Mammary epithelial cell (primary cell): ENCODE measurements at regions not wholly inside any gene's neighbourhood (a gene's known extent, or its start where the extent isn't known, plus 50 kb on each side); places are given as distances from the start of the nearest gene placed in this dataset.

ENCODE experiments used
- CTCF ChIP-seq, 2 donors: IDR thresholded peaks in 1 of 2; conservative IDR thresholded peaks in 1 of 2; 2 replicates each; pipeline ENCODE4 v1.5.1; 2011 to 2012; ENCODE audit warnings: inconsistent platforms in 2 of 2, low read length in 2 of 2, mild to moderate bottlenecking in 2 of 2, control low read depth in 1 of 2, low read depth in 1 of 2; ENCODE audit not compliant: insufficient read depth in 1 of 2; ENCODE audit errors: extremely low read depth in 1 of 2
- EZH2 ChIP-seq: IDR thresholded peaks from 2 replicates; pipeline ENCODE4 v1.6.1; 2012; ENCODE audit warnings: low read length, inconsistent platforms, borderline replicate concordance

DNA sequence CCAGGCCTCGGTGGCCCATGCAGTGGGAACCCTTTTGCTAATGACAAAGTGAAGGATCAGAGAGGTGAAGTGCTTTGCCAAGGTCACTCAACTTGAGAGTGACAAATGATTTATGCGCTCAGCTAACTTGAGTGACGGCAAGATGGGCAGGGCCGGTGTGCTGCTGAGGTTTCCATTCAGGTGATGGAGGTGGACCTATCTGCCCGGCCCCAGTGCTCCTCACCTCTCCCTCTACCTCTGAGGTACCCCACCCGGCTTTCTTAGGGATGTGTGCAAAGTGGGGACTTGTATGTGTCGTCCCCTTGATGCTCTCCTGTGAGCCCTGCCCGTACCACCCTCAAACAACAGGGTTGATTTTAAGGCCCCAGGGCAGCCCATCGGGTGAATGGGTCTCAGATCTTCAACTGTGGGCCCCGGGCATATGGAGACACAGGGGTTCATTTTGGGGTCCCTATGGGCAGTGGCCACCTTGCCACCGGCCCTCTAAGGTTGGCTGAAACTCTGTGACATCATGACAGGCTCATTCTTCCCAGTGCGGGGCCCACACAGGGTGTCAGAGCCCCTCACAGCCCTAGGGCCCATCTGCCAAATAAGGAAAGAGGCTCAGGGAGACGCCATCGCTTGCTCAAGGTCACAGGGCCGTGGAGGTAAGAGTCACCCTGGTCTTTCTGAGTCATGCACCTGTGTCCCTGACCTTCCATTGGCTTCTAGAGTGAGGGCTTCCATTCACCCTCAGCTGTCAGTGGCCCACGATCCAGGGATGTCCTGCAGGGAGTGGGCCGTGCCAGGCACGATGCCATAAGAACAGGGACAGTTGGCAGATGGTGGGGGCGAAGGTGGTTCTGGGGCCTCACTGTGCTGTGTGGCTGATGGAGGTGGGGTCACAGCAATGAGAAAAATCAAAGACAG lies 170.6 kb upstream of the MVB12B start:
- TF ChIP-seq CTCF (conservative IDR thresholded peaks at IDR 0.05 in 1 of 2, IDR thresholded peaks at IDR 0.05 in 1 of 2; ENCODE audit: extremely low read depth in 1 of 2, insufficient read depth in 1 of 2, low read depth in 1 of 2, low read length in 2 of 2): no peak
- TF ChIP-seq EZH2: no peak
